ENCODE measurements at regions not wholly inside any gene's neighbourhood (a gene's known extent, or its start where the extent isn't known, plus 50 kb on each side); places are given as distances from the start of the nearest gene placed in this dataset.

DNA sequence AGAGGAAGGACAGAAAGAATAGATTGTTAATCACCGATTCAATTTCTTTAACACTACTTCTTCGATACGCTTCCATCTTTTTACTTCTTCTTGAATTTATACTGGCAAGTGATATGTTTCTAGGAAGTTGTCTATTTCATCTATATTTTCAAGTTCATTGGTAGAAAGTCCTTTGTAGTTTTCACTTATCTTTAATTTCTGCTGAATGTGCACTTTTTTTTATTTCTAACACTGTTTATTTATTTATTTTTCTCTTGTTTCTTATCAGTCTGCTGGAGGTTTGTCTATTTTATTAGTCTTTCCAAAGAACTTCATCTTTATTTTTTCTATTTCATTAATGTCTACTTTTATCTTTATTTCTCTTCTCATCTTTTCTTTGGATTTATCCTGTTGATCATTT is 63.6 kb downstream of the SIX1 start:
- H3K4me3 ChIP-seq (ENCODE audit: low read depth, low read length) = no peak overlapping the region
- TF ChIP-seq, protein P1, sequence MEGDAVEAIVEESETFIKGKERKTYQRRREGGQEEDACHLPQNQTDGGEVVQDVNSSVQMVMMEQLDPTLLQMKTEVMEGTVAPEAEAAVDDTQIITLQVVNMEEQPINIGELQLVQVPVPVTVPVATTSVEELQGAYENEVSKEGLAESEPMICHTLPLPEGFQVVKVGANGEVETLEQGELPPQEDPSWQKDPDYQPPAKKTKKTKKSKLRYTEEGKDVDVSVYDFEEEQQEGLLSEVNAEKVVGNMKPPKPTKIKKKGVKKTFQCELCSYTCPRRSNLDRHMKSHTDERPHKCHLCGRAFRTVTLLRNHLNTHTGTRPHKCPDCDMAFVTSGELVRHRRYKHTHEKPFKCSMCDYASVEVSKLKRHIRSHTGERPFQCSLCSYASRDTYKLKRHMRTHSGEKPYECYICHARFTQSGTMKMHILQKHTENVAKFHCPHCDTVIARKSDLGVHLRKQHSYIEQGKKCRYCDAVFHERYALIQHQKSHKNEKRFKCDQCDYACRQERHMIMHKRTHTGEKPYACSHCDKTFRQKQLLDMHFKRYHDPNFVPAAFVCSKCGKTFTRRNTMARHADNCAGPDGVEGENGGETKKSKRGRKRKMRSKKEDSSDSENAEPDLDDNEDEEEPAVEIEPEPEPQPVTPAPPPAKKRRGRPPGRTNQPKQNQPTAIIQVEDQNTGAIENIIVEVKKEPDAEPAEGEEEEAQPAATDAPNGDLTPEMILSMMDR (IDR thresholded peaks at IDR 0.05; ENCODE audit: low read depth, low read length) = no peak
- TF ChIP-seq POLR2A (IDR thresholded peaks at IDR 0.05; ENCODE audit: extremely low read depth, insufficient read length) (no peak), MYC (IDR thresholded peaks at IDR 0.05; ENCODE audit: low read depth, low read length) (no peak)
- TF ChIP-seq, protein P2, sequence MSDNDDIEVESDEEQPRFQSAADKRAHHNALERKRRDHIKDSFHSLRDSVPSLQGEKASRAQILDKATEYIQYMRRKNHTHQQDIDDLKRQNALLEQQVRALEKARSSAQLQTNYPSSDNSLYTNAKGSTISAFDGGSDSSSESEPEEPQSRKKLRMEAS (IDR thresholded peaks at IDR 0.05; ENCODE audit: low read depth, low read length) = no peak
- no peak for DNase-seq (ENCODE audit: low read depth)

DNA sequence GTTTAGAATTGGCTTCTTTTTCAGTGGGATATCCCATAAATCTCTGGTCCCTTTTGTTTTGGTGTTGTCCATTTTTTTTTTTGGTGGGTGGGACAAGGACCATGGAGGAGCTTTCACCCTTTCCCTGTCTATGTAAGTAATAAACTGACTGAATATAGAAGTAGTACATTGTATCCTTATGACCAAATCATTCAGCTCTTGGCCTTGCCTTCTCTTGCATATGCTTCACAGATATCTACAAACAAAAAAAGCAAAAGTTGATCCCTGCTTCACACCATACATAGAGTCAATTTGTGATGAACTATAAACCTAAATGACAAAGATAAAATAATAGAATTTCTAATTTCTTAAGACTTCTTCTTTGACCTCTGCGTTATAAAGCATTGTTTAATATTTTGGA is 59.8 kb downstream of the SIX1 start:
- TF ChIP-seq MYC (IDR thresholded peaks at IDR 0.05; ENCODE audit: low read depth, low read length) (no peak), POLR2A (IDR thresholded peaks at IDR 0.05; ENCODE audit: extremely low read depth, insufficient read length) (no peak)
- TF ChIP-seq, protein P1 (IDR thresholded peaks at IDR 0.05; ENCODE audit: low read depth, low read length) = no peak
- TF ChIP-seq, protein P2 (IDR thresholded peaks at IDR 0.05; ENCODE audit: low read depth, low read length) = no peak
- DNase-seq (ENCODE audit: low read depth) = no peak
- no peak overlapping the region for H3K4me3 ChIP-seq (ENCODE audit: low read depth, low read length)

DNA sequence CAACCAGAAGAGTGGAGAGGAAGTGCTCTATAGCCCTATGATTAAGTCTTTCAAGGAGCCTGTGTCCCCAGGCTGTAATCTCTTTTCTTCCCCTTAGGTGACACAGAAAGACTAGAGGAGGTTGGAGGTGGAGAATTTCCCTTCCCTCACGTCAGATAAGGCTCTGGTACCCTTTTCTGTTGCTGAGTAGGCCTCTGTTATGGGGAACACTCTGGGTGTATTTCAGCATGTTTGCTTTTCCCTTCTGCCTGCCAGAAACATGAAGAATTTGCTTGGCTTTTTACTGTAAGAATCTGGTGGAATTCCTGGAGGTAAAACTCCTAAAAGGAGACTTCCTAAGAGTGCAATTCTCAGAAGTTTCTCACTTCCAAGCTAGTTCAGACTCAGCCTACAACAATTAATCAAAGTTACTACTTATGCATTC is 58.3 kb downstream of the SIX1 start:
- DNase-seq (ENCODE audit: low read depth) = peak; percentile 11
- TF ChIP-seq, protein P2 (IDR thresholded peaks at IDR 0.05; ENCODE audit: low read depth, low read length) = no peak
- TF ChIP-seq MYC (IDR thresholded peaks at IDR 0.05; ENCODE audit: low read depth, low read length) (no peak), POLR2A (IDR thresholded peaks at IDR 0.05; ENCODE audit: extremely low read depth, insufficient read length) (no peak)
- TF ChIP-seq, protein P1 (IDR thresholded peaks at IDR 0.05; ENCODE audit: low read depth, low read length) = no peak
- H3K4me3 ChIP-seq (ENCODE audit: low read depth, low read length) = no peak overlapping the region

Measured in NB4 (cell line).